ENCODE measurements at regions not wholly inside any gene's neighbourhood (a gene's known extent, or its start where the extent isn't known, plus 50 kb on each side); places are given as distances from the start of the nearest gene placed in this dataset.
"Not testable (repeated sequence)": the region's sequence is repeated elsewhere in the genome, so short reads cannot be mapped to it uniquely, and the experiment has no call there.

DNA sequence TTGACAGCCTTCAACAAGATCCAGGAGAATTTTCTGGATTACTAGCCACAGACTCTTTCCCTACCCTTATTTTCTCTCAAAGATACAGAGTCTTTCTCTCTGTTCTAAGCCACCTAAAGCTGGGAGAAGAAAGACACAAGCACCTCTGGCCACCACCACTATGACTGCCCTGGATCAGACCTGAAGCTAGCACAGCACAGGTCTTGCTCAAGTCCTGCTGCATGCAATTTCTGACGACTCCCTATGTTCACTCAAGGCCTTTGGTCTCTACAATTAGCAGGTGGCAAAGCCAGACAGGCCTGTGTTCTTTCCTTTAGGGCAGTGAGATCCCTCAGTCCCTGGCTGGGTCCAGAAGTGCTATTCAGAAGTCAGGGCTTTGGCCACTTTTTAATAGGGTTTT lies 1614.5 kb downstream of the SPATA31A7 start:
- TF ChIP-seq TAF1 (IDR thresholded peaks at IDR 0.05; ENCODE audit: borderline replicate concordance, low read depth, low read length); POLR2A (IDR thresholded peaks at IDR 0.05; ENCODE audit: low read depth, low read length); POLR2AphosphoS5 (IDR thresholded peaks at IDR 0.05; ENCODE audit: low read depth, low read length): not testable (repeated sequence)
